NCI-H2171 (cell line): ENCODE measurements at regions not wholly inside any gene's neighbourhood (a gene's known extent, or its start where the extent isn't known, plus 50 kb on each side); places are given as distances from the start of the nearest gene placed in this dataset.

Experiments used
- DNase-seq: peaks from one replicate; lab custom pipeline; 2025; lab: John Stamatoyannopoulos, UW

GRCh38 chr11:45089676-45090499 is 56.6 kb upstream of the PRDM11 start:
- DNase-seq, result no peak

DNA sequence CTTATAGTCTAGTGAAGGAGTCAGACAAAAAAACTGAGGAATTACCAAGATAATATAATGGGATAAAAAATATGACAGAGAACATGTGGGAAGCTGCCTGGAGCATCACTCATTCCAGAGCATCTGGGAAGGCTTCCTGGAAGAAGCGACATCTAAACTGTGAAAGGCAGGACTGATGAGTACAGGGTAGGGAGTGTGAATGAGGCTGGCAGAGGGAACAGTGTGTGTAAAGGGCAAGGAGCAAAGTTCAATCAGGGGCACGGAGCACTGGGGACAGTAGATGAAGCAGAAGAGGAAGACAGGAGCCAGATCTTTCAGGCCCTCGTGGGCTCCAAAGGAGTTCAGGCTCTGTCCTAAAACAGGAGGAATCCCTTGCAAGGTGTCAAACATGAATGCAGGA is 55.8 kb upstream of the PRDM11 start:
- DNase-seq, result no peak

DNA sequence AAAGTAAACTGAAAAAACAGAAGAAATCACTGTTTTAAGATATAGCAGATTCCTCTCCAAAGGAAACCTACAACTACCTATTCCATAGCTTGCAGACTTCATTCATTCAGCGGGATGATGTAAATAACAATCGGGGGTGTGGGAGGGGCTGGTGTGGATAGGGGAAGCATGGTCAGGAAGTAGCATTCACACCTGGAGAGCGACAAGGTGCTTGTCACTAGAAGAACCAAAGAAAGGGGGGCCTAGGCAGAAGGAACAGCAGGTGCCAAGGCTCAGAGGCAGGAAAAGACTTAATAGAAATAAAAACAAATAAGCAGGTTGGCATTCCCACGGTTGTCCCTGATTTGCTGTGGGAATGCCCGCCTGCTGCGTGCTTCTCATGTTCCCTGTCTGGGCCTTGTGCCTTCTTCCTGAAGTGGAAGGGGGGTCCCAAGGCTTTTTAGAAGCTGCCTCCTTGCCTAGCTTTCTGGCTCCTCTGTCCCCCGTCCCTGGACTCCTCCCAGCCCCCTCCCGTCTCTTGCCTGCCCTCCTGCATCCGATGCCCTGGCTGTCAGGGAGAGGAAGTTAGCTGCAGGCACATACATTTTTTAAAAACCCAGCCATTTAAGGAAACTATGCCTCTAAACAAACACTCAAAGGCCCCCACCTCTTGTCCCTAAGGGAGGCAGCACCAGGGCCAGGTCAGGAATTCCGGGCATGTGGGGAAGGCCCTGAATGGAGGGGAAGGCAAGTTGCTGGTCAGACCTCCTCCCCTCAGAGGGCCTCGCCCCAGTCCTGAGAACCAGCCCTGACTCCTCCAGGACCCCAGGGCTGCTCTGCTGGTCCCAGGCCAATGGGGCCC is 54.7 kb upstream of the PRDM11 start:
- DNase-seq, result no peak

DNA sequence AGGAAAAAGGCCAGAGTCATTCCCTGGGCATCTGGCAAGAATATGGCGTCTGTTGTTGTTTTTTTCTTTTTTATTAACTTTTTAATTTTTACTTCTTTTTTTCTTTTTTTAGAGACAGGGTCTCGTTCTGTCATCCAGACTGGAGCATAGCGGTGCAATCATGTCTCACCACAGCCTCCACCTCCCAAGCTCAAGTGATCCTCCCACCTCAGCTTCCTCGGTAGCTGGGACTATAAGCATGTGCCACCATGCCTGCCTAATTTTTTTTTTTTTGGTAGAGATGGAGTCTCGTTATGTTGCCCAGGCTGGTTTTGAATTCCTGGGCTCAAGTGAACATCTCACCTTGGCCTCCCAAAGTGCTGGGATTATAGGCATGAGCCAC is 54.0 kb upstream of the PRDM11 start:
- no peak for DNase-seq

GRCh38 chr11:45092901-45093760 is 53.3 kb upstream of the PRDM11 start:
- no peak for DNase-seq

DNA sequence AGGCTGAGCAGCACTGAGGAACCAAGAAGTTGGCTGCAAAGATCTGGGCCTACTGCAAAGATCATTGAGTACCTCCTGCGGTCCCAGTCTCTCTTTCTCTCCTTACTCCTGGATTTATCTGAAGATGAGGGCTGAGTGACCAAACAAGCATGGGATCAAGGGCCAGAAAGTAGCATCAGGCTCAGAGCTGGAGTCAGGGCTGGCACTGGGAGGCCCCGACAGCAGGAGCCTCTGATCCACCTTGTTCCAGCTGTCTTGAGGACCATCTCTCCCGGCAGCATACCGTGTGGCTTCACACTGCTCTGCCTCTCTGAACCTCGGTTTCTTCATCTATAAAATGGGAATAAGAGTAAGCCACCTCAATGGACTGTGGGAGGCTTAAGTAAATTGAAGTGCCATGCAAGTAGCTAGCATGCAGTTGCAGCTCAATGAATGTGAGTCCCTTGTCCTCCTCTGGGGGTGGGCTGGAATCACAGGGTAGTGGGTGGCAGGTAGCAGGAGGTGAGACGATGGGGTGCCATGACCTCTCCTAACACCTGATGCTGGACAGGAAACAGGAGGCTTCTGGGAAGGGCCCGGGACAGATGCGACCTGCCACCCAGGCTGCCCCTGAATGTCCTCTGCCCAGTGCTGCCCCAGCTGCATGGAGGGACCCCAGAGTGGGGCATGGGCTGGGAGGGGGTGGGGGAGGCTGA is 52.5 kb upstream of the PRDM11 start:
- DNase-seq, result no peak

DNA sequence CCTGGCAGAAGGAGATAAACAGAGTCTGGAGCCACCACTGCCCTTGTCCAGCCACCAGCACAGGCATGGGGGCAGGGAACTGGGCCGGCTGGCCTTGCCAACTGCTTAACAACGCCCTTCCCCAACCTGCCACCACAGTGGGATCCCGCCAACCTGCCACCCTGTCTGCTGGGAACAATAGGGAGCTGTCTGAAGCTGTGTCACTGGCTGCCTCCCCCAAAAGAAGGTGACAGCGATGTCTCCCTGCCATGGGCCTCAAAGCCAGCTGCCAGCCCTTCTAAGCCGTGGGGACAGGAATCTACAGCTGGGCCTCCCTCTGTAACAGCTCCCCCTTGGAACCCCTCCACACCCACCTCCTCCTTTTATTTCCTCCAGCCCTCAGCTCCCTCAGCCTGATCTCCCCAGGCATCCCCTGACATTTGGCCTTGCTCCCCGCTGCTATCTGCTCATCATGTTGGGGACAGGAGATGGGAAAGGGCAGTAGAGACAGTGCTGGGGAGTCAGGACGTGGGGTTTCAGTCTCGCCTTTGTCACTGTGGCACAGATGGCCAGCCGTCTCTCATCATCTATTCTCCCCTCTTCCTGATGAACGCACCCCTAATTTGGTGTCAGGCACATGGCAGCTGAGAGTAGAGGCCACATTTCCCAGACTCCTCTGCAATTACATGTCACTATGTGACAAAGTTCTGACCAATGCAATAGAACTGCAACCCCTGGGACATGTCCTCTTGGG is 51.3 kb upstream of the PRDM11 start:
- DNase-seq, result no peak

DNA sequence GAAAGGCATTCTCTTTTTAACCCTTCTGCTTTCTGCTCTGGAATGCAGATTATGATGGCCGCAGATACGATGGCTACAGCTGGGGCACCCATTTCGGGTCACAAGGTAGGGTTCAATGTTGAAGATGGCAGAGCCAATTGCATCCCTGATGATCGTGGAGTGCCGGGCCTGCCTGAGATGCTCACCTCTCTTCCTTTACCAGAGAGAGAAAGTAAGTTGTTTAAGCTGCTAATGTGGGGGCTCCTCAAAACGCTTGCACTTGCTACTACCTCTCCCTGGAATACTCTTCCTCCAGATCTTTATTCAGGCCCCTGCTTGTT is 50.8 kb upstream of the PRDM11 start:
- no peak for DNase-seq

GRCh38 chr11:45096636-45097035 is 49.8 kb upstream of the PRDM11 start:
- no peak for DNase-seq
